IPS DF 19.7 (cell line): ENCODE measurements at regions not wholly inside any gene's neighbourhood (a gene's known extent, or its start where the extent isn't known, plus 50 kb on each side); places are given as distances from the start of the nearest gene placed in this dataset.

Source experiments
- DNase-seq: peaks from one replicate; pipeline ENCODE4 v3.0.0-alpha.2; 2013; ENCODE audit warnings: low read depth, low spot score

- no peak for DNase-seq
These were observed 250.8 kb upstream of the RPL38 start for GRCh38 chr17:73952480-73953205.

- DNase-seq: no peak
These were observed 250.1 kb upstream of the RPL38 start for GRCh38 chr17:73953206-73954033.

- no peak for DNase-seq
These were observed 248.5 kb upstream of the RPL38 start for GRCh38 chr17:73954951-73955350.

- DNase-seq: no peak
These were observed 247.9 kb upstream of the RPL38 start for GRCh38 chr17:73955616-73956015.

GRCh38 chr17:73956169-73956568 lies 247.3 kb upstream of the RPL38 start:
- no peak for DNase-seq

- DNase-seq: peak; percentile 54
These were observed 246.6 kb upstream of the RPL38 start for GRCh38 chr17:73956595-73957465.

- no peak for DNase-seq
These were observed 245.9 kb upstream of the RPL38 start for GRCh38 chr17:73957564-73957963.

DNA sequence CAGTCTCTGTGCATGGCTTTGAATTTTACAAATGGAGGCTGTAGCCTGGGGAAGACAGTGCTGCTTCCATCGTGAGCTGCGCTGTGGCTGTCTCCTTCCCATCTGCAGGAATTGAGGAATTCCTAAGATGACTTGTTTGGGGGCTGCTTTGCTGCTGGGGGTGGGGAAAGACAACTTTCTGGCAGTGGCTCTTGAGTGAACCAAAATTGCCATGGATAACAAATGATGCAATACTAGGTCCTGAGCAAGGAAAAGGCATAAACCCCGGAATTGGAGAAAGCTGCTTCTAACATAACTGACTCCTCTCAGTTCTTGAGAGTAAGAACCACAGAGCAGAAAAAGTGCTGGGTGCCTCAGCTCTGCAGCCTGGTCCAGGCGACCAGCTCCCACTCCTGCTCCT lies 245.0 kb upstream of the RPL38 start:
- DNase-seq: no peak

- no peak for DNase-seq
These were observed 243.0 kb upstream of the RPL38 start for GRCh38 chr17:73960469-73960868.

- DNase-seq: no peak
These were observed 241.2 kb upstream of the RPL38 start for GRCh38 chr17:73962308-73962707.

DNA sequence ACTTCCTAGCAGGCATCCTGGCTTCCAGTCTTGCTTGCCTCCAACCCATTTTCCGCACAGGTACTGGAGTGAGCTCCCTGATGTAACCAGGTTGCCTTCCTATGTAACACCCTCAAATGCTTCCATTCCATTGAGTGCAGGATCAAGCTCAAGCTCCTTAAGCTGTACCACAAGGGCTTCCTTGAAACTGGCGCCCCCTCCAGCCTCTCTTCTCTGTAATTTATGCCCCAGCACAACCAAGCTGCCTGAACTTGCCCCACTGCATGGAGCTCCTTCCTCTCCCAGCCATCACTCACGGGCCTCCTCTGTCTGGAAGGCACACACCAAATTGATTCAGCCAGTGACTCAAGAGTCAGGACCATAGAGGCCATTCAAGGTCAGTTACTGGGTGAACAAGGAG lies 234.8 kb upstream of the RPL38 start:
- no peak for DNase-seq

DNA sequence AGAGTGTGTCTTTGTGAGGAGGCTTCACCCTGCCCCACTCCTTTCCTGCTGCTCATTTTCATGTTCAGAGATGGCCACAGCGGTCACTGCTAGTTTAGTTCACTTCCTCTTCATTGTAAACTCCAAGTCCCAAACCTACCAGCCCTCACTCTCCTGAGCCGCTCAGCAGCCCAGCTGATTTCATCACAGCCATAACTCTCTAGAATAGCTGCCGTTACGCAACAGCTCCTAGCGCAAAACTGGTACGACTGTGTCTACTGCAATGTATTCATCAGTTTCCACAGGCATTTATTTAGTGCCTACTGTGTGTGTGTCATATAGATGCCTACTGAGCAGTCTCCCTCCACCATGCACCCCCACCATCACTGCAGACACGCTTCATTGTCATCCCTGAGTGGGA lies 233.5 kb upstream of the RPL38 start:
- DNase-seq: no peak

DNA sequence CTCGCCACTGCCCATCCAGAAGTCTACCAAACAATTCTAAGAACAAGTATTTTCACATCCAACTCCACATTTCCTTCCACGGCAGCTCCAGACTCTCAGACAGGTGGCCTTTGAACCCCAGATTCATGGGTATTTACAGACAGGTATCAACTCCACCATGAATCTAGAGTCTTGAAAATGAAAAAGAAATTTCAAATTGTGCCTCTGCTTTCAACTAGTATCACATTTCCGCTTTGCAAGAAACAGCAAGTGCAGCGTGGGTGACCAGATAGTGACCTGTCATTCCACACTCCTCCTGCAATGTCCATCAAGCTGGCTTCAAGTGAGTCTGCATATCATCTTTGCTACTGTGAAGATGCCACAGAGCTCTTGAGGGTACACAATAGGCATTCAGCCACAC lies 232.4 kb upstream of the RPL38 start:
- no peak for DNase-seq

DNA sequence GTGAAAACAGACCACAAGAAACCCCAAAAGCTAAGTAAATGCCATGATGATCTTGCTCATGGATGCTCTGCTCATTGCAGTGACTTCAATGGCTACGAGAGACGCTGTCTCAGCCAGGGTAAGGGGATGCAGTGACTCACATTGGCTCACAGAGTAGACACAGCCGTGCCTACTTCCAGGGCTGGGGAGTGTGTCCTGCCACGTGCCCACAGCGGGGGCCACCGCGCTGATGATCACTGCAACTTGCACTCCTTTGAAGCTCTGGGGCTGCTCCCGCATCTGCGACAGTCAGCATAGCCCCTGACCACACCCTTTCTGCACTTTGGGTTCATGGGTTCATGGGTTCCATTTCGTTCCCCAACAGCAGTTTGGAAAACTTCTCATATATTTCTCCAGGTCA lies 231.4 kb upstream of the RPL38 start:
- no peak for DNase-seq

GRCh38 chr17:73972901-73973300 lies 230.6 kb upstream of the RPL38 start:
- no peak for DNase-seq

GRCh38 chr17:73973586-73974409 lies 229.7 kb upstream of the RPL38 start:
- no peak for DNase-seq

- DNase-seq: no peak
These were observed 228.9 kb upstream of the RPL38 start for GRCh38 chr17:73974536-73974935.

- no peak for DNase-seq
These were observed 227.3 kb upstream of the RPL38 start for GRCh38 chr17:73976147-73976546.

DNA sequence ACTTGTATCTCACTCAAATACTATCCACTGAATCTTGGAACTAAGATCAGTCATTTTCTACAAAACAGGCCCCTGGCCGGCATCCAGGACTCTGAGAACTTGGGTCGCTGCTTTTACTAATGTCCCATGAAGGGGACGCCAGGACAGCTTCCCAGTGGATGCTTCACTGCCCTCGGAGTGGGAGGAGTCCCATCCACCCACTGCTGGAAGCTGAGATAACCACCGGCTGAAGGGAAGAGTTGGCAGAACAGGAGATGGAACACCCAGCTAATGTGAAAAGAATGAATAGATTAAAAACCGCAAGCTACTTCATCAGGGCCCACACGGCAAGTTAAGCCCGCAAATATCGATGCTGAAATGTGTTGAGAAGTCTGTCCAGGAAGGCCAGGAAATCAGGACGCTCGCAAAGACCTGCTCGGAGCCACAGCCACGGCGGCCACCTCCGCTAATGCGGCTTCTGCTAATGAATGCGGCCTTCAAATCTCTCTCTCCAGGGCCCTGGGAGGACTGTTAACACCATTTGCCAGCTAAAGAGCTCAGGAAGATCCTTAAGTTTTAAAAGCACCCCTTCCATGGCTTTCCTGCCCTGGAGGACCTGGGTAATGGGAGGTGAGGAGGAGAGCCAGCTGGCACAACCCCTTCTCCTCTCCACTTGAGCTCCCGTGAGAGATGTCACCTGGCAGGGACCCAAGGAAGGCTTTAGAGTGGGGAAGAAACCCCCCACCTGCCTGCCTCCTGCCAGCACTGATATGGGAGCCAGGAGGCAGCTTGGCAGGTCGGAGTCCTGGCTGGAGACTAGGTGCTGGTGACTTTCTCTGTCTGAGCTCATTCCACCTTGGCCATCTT lies 226.6 kb upstream of the RPL38 start:
- DNase-seq: no peak

DNA sequence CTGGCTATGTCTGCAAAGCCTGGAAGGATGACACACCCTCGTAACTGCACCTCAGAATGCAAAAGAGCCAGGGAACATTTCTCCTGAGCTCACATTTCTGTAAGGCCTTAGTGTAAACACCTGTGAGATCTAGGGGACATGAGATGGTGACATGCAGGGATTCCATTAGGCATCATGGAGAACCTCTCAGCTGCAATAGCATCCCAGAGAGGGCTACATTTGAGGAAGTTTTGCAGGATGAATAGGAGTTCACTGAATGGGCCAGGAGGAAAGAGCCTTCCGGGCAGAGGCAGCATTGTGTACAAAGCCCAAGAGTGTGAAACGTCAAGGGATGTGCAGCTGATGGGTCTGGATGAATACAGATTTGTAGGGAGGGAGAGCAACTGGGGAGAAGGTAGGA lies 223.0 kb upstream of the RPL38 start:
- DNase-seq: no peak
